ENCODE measurements at regions not wholly inside any gene's neighbourhood (a gene's known extent, or its start where the extent isn't known, plus 50 kb on each side); places are given as distances from the start of the nearest gene placed in this dataset.

DNA sequence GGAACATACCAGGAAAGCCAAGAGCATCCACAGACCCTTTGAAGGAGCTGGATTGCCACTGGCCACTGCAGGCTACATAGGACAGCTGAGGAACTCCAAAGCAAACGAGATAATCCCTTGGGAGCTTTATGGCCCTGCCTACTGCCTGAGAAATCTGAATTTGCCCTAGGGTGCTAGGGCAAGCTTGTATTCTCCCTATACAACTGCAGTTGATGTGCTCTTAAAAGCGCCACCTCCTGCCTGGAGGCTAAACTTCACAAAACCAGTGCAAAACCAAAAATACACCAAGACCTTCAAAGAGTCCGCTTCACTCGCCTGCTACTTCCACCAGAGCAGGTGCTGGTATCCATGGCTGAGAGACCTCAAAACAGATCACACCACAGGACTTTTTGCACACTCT, 99.6 kb upstream of the KRR1 start:
- Mint-ChIP-seq H3K27me3 (peaks cover 24% of the 10 kb centered on the region), H3K4me1 (no peaks in the 10 kb centered on the region)

DNA sequence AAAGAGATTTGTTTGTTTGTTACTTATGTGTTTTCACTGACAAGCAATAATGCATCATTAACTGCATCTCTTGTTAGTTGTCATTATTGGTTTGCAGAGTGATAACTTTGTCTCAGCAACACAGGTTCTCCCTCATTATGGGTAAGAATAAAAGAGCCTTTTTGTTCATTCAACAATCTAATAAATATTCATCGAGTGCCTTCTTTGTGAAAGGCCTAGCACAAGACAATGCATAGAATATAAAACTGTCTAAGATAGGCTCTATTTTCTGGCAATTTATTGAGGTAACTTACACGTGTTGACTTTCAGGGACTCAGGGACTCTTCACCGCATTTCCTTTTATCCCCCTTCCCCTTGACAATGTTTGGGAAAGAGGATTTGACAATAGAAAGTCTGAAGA, 95.5 kb upstream of the KRR1 start:
- no peak overlapping the region for H3K4me3 Mint-ChIP-seq
- no peak overlapping the region for H3K27ac Mint-ChIP-seq
- no peaks in the 10 kb centered on the region for H3K9me3 Mint-ChIP-seq
- H3K4me1 Mint-ChIP-seq: no peaks in the 10 kb centered on the region
- H3K27me3 Mint-ChIP-seq: peaks cover 13% of the 10 kb centered on the region
- no peaks in the 10 kb centered on the region for H3K36me3 Mint-ChIP-seq

More for the DNA sequence above, 99.6 kb upstream of the KRR1 start:
- Mint-ChIP-seq H3K4me3 (no peak overlapping the region), H3K27ac (no peak overlapping the region), H3K36me3 (peaks cover 2% of the 10 kb centered on the region), H3K9me3 (peaks cover 6% of the 10 kb centered on the region)

DNA sequence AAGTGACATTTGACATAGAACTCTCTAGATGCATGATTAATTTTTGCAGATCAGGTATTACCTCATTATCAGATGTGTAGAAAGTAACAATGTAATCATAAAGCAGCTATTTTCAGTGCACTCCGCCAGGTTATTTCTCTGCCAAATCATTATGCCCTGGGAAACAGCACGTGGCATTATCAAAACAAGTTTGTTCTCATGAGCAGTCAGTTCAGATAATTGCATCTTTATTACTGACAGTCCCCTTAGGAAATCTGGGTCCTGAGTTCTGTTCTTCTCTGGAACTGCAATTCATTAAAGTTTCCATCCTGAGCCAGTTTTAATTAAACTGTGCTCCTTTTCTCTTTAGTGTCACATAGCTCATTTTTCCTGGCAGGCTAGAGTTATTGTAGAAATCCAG, 94.7 kb upstream of the KRR1 start:
- no peak overlapping the region for H3K27ac Mint-ChIP-seq
- H3K4me3 Mint-ChIP-seq: no peak overlapping the region
- H3K36me3 Mint-ChIP-seq: no peaks in the 10 kb centered on the region
- H3K9me3 Mint-ChIP-seq: no peaks in the 10 kb centered on the region
- no peaks in the 10 kb centered on the region for H3K4me1 Mint-ChIP-seq
- peaks cover 11% of the 10 kb centered on the region for H3K27me3 Mint-ChIP-seq

DNA sequence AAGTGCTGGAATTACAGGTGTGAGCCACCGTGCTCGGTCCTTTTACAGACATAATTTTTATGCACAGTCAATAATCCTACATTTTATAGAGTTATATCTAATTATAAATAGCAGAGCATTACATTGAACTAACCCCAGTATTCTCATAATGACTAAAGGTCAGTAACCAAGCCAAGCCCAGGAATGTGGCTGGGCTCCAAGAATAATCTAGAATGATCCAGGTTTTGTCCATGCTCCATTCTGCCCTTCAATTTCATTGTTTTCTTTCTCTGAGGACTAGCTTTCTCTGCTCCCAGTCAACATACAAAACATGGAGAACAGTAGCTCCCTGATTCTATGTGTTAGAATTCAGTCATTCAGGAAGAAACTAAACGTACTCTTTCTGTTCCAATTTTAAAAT, 92.1 kb upstream of the KRR1 start:
- Mint-ChIP-seq H3K4me3 (no peak overlapping the region), H3K4me1 (no peaks in the 10 kb centered on the region), H3K27ac (no peak overlapping the region), H3K9me3 (no peaks in the 10 kb centered on the region), H3K36me3 (no peaks in the 10 kb centered on the region), H3K27me3 (peaks cover 7% of the 10 kb centered on the region)

DNA sequence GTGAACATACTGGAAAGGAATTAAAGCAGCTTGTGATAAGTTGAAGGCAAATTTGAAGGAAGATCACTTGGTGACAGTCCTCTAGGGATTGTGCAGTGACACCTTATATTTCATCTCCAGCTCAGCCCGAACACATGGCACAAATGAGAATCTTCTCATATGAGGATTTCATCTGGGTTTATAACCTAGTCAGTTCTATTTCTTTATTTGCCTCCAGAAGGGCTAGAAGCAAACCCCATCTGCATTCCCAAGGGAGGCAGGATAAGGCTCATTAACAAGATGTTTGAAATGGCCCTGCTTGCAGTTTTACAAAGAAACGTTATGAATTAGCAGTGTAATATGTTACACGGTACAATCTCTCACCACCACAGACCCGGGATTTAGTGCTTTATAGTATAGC, 90.7 kb upstream of the KRR1 start:
- Mint-ChIP-seq H3K4me3 (no peak overlapping the region), H3K4me1 (no peaks in the 10 kb centered on the region), H3K36me3 (no peaks in the 10 kb centered on the region), H3K9me3 (no peaks in the 10 kb centered on the region), H3K27ac (no peak overlapping the region), H3K27me3 (peaks cover 7% of the 10 kb centered on the region)

DNA sequence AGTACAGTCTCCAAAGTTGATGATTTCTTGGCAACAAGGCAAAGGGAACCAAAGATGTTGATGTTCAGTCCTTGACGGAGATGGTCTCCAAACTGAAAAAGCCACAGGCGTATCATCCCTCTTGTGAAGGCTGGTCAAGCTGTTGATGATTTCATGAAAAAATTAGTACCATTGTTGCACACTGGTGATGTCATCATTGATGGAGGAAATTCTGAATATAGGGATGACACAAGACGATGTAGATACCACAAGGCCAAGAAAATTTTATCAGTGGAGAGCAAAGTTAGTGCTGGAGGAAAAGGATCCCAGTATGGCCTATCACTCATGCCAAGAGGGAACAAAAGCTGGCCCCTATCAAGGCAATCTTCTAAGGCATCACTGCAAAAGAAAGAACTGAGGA, 88.7 kb upstream of the KRR1 start:
- H3K27me3 Mint-ChIP-seq: peaks cover under 1% of the 10 kb centered on the region
- H3K27ac Mint-ChIP-seq: no peak overlapping the region
- H3K4me3 Mint-ChIP-seq: no peak overlapping the region
- no peaks in the 10 kb centered on the region for H3K36me3 Mint-ChIP-seq
- H3K4me1 Mint-ChIP-seq: no peaks in the 10 kb centered on the region
- no peaks in the 10 kb centered on the region for H3K9me3 Mint-ChIP-seq

DNA sequence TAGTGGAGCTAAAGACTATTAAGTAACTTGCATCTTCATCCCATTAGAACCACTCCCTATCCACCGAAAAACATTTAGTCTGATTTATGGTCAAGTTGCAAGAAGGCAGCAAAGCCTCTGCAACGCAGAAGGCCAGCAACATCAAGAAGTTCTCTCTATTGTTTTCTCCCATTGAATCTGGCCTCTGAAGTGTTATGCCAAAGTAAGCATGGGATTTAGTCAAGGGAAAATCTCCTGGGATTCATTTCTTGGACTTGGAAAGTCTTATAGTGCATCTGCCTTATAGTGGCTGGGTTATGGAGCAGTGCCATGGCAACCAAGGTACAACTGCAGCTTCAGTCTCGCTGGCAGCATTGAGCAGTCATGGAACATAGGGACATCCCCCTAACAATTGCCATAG, 87.7 kb upstream of the KRR1 start:
- Mint-ChIP-seq H3K36me3 (no peaks in the 10 kb centered on the region), H3K4me3 (no peak overlapping the region), H3K27me3 (no peaks in the 10 kb centered on the region), H3K4me1 (no peaks in the 10 kb centered on the region), H3K9me3 (no peaks in the 10 kb centered on the region), H3K27ac (no peak overlapping the region)

DNA sequence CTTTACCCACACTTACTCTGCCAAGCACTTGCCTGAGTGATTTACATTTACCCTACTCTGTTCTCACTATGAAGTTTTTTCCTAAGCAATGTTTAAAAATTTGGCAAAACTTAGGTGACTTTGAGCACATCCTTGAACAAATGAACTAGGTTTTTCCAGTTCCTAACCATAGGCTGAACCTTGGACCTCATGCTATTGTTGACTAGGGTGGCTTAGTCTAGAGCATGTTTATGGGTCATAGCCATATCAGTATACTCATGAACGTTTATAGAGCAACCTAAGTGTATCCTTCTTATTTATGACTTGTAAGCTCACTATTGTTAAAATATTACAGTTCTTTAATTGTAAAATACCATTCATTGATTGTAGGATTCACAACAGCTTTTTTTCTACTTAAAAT, 85.0 kb upstream of the KRR1 start:
- Mint-ChIP-seq H3K4me3 (no peak overlapping the region), H3K36me3 (no peaks in the 10 kb centered on the region), H3K27ac (no peak overlapping the region), H3K4me1 (no peaks in the 10 kb centered on the region), H3K27me3 (no peaks in the 10 kb centered on the region), H3K9me3 (no peaks in the 10 kb centered on the region)

DNA sequence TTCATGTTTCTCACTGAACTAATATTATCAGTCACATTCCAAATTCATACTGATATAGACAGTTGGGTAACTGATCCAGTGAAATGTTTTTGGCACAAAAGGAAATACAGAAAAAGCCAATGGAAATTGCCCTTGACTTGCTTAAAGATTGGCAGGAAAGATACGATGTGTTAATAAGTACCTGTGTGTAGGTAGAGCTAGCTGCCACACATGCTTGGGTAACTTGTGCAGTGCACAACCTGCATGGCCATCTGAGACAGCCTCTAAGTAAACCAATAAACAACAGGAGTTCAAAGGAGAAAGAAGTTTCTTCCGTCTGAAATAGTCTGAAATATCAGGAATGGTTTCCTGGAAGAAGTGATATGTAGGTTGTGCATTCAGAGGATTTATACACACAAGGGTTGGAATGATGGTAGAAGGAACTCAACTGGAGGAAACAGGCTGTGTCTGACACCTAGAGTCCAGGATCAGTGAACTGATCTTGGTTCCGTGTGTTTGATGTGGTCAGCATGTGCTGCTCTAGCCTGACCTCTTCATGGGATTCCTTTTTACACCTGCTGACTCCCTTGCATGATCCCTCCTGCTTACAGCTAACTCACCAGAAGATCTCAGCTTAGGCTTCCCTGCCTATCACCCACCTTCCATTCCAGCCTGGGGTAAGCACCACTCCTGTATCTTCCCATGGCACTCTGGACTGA, 81.4 kb upstream of the KRR1 start:
- H3K27ac Mint-ChIP-seq: no peak overlapping the region
- H3K27me3 Mint-ChIP-seq: no peaks in the 10 kb centered on the region
- no peaks in the 10 kb centered on the region for H3K36me3 Mint-ChIP-seq
- H3K4me1 Mint-ChIP-seq: no peaks in the 10 kb centered on the region
- no peaks in the 10 kb centered on the region for H3K9me3 Mint-ChIP-seq
- no peak overlapping the region for H3K4me3 Mint-ChIP-seq

DNA sequence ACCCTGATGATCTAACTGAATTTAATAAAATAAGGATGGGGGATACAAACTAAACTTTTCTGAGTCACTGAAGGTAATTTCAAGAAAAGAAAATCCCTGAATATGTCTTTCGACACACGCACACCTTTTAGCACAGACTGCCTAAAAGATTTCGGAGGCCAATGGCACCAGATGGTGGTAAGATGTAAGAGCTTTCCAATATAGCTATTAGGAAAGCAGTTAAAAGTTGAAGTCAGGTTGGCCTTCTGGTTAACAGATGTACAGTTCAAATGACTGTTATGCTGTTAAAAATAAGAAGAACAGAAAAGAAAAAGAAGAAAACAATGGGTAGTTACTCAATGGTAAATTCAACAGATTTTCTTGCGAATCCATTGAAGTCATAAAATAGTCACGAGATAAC, 80.7 kb upstream of the KRR1 start:
- no peaks in the 10 kb centered on the region for H3K36me3 Mint-ChIP-seq
- no peak overlapping the region for H3K4me3 Mint-ChIP-seq
- no peak overlapping the region for H3K27ac Mint-ChIP-seq
- H3K9me3 Mint-ChIP-seq: no peaks in the 10 kb centered on the region
- peaks cover 3% of the 10 kb centered on the region for H3K27me3 Mint-ChIP-seq
- H3K4me1 Mint-ChIP-seq: no peaks in the 10 kb centered on the region

DNA sequence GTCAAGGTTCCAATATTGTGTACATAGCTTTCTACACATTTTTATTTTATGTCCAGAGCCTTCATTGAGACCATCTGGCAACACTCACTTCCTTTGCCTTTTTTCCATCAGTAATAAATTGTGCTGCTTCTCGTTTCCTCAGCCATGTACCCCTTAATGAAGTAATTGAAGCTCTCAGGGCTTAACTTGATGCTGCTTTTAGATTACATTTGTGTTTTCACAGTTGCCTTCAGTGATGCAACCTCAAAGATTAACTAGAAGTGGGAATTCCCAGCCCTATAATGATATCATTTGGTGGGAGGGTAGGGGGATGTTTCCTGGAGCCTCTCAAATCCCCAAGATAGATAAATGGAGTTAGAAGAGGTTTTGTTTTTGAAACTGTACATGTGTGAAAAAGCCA, 80.2 kb upstream of the KRR1 start:
- no peak overlapping the region for H3K27ac Mint-ChIP-seq
- H3K4me1 Mint-ChIP-seq: no peaks in the 10 kb centered on the region
- peaks cover 3% of the 10 kb centered on the region for H3K27me3 Mint-ChIP-seq
- no peaks in the 10 kb centered on the region for H3K9me3 Mint-ChIP-seq
- no peak overlapping the region for H3K4me3 Mint-ChIP-seq
- no peaks in the 10 kb centered on the region for H3K36me3 Mint-ChIP-seq

DNA sequence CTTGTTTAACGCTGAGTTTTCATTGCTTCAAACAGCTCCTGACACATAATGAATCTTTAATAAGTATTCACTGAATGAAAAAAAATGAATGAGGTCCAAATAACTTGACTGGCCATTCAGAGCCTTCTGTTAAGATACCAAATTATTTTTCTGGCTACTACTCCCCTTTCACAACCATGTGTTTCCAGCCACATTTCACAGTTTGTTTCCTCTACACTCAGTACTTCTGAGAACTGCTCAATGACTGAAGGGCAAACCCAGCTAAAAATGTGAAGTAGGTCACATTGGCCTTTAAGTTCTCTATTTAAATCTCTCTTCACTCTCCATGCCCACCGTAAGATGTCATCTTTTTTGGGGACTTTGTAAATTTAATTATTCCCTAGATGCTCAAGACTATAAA, 78.4 kb upstream of the KRR1 start:
- Mint-ChIP-seq H3K4me3 (no peak overlapping the region), H3K27ac (no peak overlapping the region), H3K9me3 (no peaks in the 10 kb centered on the region), H3K27me3 (peaks cover 7% of the 10 kb centered on the region), H3K4me1 (no peaks in the 10 kb centered on the region), H3K36me3 (no peaks in the 10 kb centered on the region)

DNA sequence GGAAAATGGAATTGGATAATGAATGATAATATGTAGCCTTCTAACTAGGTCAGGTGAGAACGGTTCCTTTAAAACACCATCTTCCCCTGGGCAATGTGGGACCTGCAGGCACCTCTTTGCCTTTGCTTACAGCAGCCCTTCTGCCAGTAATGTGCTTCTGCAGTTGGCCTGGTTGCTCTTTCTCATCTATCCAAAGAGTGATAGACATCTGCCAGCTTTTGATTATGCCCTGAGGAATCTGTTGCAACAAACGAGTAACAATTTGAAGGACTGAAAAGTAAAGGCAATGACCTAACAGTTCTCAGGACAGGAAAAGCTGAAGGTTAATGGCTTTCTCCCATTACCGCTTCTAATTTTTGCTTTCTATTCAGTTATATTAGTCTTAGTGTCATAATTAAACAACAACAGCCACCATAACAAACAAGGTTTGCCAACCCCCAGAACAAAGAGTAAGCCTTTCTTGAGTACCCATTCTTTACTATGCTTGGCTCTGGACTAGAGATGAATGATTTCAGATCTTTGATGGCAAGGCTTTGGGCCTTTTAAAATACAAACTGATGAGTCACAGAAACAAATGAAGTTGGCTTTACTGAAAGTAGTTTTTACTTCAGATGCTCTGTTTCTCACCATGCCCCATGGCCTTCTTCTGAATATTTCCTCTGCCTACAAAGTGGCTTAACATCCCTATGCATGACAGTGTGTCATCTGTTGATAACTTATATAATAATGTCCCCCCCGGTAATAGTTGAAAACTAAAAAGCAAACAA, 76.1 kb upstream of the KRR1 start:
- Mint-ChIP-seq H3K36me3 (no peaks in the 10 kb centered on the region), H3K4me1 (no peaks in the 10 kb centered on the region), H3K9me3 (no peaks in the 10 kb centered on the region), H3K27me3 (peaks cover 7% of the 10 kb centered on the region), H3K4me3 (no peak overlapping the region), H3K27ac (no peak overlapping the region)

DNA sequence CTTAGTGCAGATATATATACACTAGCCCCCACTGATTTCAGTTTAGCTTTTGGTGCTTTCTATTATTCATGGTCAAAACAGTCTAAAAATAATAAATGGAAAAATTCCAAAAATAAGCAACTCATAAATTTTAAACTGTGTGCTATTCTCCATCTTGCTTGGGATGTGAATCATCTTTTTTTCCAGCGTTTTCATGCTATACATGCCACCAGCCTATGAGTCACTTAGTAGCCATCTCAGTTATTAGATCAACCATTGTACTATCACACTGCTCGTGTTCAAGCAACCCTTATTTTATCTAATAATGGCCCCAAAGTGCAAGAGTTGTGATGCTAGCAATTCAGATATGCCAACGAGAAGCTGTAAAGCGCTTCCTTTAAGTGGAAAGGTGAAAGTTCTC, 73.9 kb upstream of the KRR1 start:
- no peak overlapping the region for H3K27ac Mint-ChIP-seq
- no peak overlapping the region for H3K4me3 Mint-ChIP-seq
- no peaks in the 10 kb centered on the region for H3K36me3 Mint-ChIP-seq
- H3K9me3 Mint-ChIP-seq: no peaks in the 10 kb centered on the region
- peaks cover 7% of the 10 kb centered on the region for H3K27me3 Mint-ChIP-seq
- H3K4me1 Mint-ChIP-seq: no peaks in the 10 kb centered on the region

DNA sequence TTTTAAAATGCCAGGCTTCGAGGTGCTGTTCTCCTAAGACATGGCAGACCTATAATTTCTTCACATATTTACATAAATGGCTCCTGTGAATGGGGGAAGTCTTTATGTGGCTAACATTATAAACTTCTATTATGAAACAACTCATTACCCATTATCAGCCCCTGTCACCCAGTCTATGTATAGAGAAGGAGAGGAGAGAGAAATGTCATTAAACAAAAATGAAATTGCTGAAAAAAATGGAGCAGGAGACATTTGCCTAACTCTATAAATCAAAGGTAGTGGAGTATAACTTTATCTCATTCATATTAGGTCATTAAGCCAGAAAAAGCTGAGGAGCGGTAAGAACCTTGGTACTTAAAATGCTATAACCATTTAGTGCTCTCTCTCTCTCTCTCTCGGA, 71.9 kb upstream of the KRR1 start:
- Mint-ChIP-seq H3K4me1 (no peaks in the 10 kb centered on the region), H3K27ac (no peak overlapping the region), H3K9me3 (no peaks in the 10 kb centered on the region), H3K36me3 (no peaks in the 10 kb centered on the region), H3K27me3 (peaks cover 7% of the 10 kb centered on the region), H3K4me3 (no peak overlapping the region)

DNA sequence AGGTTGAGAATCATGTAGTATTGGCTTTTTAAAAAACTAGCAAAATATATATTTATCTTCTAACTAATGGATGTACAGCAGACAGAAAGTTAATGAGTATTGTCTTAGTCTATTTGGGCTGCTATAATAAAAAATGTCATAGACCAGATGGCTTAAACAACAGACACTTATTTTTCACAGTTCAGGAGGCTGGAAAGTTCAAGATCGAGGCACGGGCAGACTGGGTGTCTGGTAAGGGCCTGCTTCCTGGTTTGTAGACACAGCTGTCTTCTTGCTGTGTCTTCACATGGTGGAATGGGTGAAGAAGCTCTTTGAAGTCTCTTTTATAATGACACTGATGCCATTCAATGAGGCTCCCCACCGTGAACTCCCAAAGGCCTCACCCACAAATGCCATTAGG, 70.1 kb upstream of the KRR1 start:
- H3K36me3 Mint-ChIP-seq: no peaks in the 10 kb centered on the region
- no peak overlapping the region for H3K4me3 Mint-ChIP-seq
- peaks cover 4% of the 10 kb centered on the region for H3K27me3 Mint-ChIP-seq

DNA sequence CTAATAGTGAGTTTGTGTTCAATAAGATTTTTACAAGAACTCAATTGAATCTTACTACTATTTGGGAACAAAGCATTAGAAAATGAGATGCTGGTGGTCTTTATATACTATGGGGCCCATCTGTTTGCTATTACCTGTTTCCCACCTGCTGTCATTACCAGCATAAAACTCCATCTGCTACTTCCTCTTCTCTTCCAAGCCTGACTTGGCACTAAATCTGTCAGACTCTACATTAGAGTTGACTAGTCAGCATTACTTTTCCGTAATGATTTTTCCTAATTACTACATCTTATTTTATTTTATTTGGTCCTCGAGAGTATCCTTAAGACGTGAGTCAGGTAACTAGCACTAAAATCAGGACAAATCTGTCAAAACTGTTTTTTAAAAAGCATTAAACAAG, 68.1 kb upstream of the KRR1 start:
- H3K27ac Mint-ChIP-seq: no peak overlapping the region
- H3K4me1 Mint-ChIP-seq: no peaks in the 10 kb centered on the region
- no peaks in the 10 kb centered on the region for H3K36me3 Mint-ChIP-seq
- no peak overlapping the region for H3K4me3 Mint-ChIP-seq
- H3K9me3 Mint-ChIP-seq: no peaks in the 10 kb centered on the region
- H3K27me3 Mint-ChIP-seq: peaks cover 1% of the 10 kb centered on the region

More for the DNA sequence above, 70.1 kb upstream of the KRR1 start:
- no peaks in the 10 kb centered on the region for H3K4me1 Mint-ChIP-seq
- H3K9me3 Mint-ChIP-seq: no peaks in the 10 kb centered on the region
- no peak overlapping the region for H3K27ac Mint-ChIP-seq

All from activated naive CD4-positive, alpha-beta T cell treated with anti-CD3 and anti-CD28 coated beads, Interleukin-2, amount 50 U/mL, for 24 hours (primary cell).